ENCODE measurements at regions not wholly inside any gene's neighbourhood (a gene's known extent, or its start where the extent isn't known, plus 50 kb on each side); places are given as distances from the start of the nearest gene placed in this dataset.
"Not testable (repeated sequence)": the region's sequence is repeated elsewhere in the genome, so short reads cannot be mapped to it uniquely, and the experiment has no call there.

- peak in 2 of 51 donors; percentile 1 to 2 for DNase-seq
These were observed 233.6 kb downstream of the TRIML1 start for GRCh38 chr4:188372829-188373228.

GRCh38 chr4:188374871-188375270, 235.6 kb downstream of the TRIML1 start:
- no peak for DNase-seq

GRCh38 chr4:188377816-188378215, 238.6 kb downstream of the TRIML1 start:
- DNase-seq: no peak

- no peak for DNase-seq
These were observed 243.9 kb downstream of the TRIML1 start for GRCh38 chr4:188383180-188383579.

GRCh38 chr4:188387179-188387791, 248.0 kb downstream of the TRIML1 start:
- DNase-seq: no peak

- not testable (repeated sequence) for DNase-seq
These were observed 252.1 kb downstream of the TRIML1 start for GRCh38 chr4:188391349-188391748.

- DNase-seq: no peak
These were observed 256.8 kb downstream of the TRIML1 start for GRCh38 chr4:188396037-188396436.

GRCh38 chr4:188399834-188400233, 260.6 kb downstream of the TRIML1 start:
- DNase-seq: no peak

- DNase-seq: peak in 10 of 51 donors; percentile 2 to 47 (median 18)
These were observed 261.2 kb downstream of the TRIML1 start for GRCh38 chr4:188400451-188400850.

- DNase-seq: no peak
These were observed 264.0 kb downstream of the TRIML1 start for GRCh38 chr4:188403272-188403671.

GRCh38 chr4:188405071-188405835, 266.0 kb downstream of the TRIML1 start:
- not testable (repeated sequence) for DNase-seq

GRCh38 chr4:188408244-188409030, 269.2 kb downstream of the TRIML1 start:
- no peak for DNase-seq

- no peak for DNase-seq
These were observed 270.6 kb downstream of the TRIML1 start for GRCh38 chr4:188409851-188410250.

GRCh38 chr4:188411805-188412204, 272.6 kb downstream of the TRIML1 start:
- peak in 1 of 51 donors; percentile 10 for DNase-seq

- DNase-seq: no peak
These were observed 273.3 kb downstream of the TRIML1 start for GRCh38 chr4:188412499-188412898.

- no peak for DNase-seq
These were observed 275.2 kb downstream of the TRIML1 start for GRCh38 chr4:188414441-188414840.

GRCh38 chr4:188417181-188417580, 277.9 kb downstream of the TRIML1 start:
- no peak for DNase-seq

GRCh38 chr4:188423039-188423438, 283.8 kb downstream of the TRIML1 start:
- DNase-seq: no peak

GRCh38 chr4:188428935-188429334, 289.7 kb downstream of the TRIML1 start:
- no peak for DNase-seq

- no peak for DNase-seq
These were observed 290.7 kb downstream of the TRIML1 start for GRCh38 chr4:188429965-188430364.

GRCh38 chr4:188430384-188430783, 291.1 kb downstream of the TRIML1 start:
- no peak for DNase-seq

GRCh38 chr4:188432328-188432727, 293.1 kb downstream of the TRIML1 start:
- DNase-seq: no peak

Data from hypothalamus (tissue), 51 donors.